ENCODE measurements at regions not wholly inside any gene's neighbourhood (a gene's known extent, or its start where the extent isn't known, plus 50 kb on each side); places are given as distances from the start of the nearest gene placed in this dataset.
"Not testable (repeated sequence)": the region's sequence is repeated elsewhere in the genome, so short reads cannot be mapped to it uniquely, and the experiment has no call there.

DNA sequence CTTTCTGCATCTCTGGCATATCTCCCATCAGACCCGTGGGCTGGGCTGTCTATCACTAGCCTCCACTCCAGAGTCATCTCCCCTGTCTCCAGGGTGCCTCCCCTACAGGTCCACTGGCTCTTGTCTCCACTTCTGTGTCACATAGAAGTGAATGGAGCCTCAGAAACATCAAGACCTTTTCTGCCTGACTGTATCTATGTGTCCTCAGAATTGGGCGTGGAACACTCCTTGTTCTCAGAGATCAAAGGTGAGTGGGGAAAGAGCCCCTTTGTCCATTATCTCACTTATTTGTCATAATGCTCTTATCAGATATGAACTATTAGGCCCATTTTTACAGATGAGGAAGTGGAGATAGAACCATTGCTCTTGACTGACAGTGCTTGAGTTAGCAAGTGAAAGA is 211.0 kb downstream of the CYRIA start:
- DNase-seq: no peak

- DNase-seq: no peak
These were observed 213.5 kb downstream of the CYRIA start for GRCh38 chr2:16452123-16452522.

GRCh38 chr2:16446706-16447105 is 218.9 kb downstream of the CYRIA start:
- no peak for DNase-seq

DNA sequence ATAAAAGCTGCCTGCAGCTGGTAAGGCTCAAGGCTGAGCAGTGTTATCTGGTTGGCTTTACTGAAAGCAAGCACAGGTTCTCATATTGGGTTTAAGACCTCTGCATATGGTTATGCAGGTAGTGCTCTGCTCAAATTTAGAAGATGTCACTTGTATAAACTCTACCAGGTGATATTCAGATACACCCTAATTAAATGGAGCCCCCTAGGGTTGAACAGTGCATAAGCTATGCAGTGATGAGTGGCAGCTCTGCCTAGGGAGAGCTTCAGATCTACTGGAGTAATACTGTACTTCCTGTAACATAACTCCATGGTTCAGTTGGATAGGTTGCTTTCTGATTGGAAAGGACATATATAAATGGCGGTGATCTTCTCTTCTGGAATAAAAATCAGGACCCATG is 222.7 kb downstream of the CYRIA start:
- no peak for DNase-seq

- no peak for DNase-seq
These were observed 224.2 kb downstream of the CYRIA start for GRCh38 chr2:16441431-16441830.

DNA sequence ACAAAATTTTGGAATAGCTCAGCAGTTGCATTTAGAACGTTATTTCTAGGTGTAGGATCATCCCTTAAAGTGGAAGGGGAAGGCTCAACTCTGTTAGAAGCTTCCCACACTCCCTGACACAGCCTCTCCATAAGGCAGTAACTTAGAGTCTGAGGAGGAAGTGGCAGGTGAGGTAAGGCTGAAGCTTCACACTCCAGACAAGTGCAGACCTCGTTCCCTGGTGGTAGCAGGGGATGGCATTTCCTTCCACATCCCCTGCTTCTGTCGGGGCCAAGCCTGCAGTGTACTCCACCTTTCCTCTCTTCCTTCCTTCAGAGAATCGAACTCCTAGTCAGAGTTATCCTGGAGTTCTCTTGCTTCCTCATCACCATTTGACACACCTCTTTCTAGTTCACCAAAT is 224.7 kb downstream of the CYRIA start:
- no peak for DNase-seq

- no peak for DNase-seq
These were observed 226.9 kb downstream of the CYRIA start for GRCh38 chr2:16438613-16439321.

DNA sequence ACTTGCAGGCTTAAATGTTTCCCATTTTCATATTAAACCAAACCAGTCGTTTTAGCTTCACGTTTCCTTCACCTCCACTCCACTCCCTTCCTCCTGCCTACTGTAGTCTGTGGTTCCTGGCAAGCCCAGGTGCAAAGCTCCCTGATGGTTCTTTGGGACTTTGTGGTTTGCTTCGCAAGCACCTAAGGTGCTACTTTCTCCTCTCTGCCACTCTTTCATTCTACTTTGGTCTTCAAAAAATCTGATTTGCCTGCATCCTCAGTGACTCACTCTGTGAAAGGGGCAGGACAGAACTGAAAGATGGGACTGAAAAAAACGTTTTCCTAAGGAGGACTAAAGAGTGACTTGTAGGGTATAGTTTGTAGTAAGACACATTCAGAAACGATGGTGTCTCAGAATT is 228.4 kb downstream of the CYRIA start:
- no peak for DNase-seq

GRCh38 chr2:16434393-16434792 is 231.2 kb downstream of the CYRIA start:
- no peak for DNase-seq

DNA sequence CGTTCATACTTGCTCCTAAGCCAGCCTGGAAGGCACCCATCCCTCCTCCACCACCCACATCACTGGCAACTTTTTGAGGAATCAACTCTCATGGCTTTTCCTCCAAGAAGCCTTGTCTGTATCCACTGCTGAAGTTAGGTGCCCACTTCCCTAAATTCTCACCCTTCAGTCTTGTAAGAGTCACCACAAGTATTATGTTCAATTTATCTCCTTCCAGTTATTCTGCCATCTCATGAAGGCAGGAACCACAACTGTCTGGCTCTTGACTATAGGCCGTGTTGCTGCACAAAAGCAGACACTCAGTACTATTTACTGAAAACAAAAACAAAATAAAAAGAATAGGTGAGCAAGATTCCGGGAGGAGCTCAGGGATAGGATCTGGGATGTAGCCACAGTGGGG is 234.8 kb downstream of the CYRIA start:
- no peak for DNase-seq

DNA sequence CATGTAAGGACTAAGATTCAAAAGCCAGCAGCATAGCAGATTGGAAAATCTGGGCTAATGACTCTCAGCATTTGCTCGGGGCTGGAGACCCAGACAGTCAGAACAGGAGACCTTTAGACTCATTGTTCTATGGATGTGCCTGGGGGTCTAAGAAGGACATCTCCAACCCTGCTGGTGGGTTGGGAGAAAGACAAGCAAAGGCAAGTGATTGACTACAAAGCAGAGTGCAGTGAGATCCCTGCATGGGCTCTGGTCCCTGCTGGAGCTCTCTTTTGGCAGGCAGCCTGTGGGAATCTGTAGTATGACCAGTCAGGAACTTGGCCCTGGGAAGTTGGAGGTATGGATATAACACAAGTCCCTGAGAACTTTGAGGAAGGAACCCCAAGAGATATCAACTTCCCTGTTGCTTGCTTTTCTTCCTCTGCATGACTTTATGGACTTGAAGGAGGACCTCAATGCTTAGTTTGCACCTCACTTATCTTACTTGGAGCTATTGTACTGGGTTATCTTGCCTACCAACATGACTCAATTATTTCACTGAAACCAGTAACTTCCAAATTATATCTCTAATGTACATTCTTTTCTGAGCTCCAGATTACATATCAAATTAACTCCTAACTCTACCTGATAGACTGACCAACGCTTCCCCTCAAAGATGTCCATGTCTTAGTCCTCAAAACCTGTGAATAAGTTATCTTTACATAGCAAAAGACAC is 236.0 kb downstream of the CYRIA start:
- no peak for DNase-seq

GRCh38 chr2:16429002-16429401 is 236.6 kb downstream of the CYRIA start:
- no peak for DNase-seq

- DNase-seq: no peak
These were observed 239.9 kb downstream of the CYRIA start for GRCh38 chr2:16425462-16426336.

DNA sequence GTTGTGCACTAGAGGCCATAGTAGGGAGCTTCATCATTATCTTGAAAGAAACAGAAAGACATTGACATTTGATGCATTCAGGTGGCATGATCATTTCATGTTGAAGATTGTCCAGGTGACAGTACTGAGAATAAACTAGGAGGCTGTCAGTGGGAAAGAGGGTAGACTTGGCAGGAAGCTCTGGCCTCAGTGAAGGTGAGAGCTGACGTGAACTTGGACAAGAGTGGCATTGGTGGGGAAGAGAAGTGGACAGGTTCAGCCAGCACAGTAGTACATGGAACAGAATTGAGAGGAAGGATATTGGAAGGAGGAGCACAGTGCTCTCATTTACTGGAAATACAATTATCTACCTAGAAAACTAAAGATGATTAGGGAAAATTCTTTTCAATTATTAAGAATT is 245.2 kb downstream of the CYRIA start:
- no peak for DNase-seq

DNA sequence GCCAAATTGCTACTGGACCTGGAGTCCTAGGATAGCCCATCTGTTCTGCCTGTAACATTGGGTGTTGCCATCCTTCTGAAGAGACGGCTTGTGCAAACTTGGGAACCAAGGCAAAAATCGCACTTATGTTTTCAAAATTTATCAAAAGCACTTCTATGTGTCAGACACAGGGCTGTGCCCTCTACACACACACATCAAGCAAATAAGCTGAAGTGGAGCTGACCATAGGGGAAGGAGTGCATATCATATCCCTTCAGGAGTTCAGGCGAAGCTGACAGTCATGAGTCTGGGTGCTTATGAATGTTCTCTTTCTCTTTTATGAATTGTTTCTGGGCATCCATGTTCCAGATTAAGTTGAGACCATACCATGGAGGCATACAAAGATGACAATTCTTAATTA is 247.9 kb downstream of the CYRIA start:
- no peak for DNase-seq

DNA sequence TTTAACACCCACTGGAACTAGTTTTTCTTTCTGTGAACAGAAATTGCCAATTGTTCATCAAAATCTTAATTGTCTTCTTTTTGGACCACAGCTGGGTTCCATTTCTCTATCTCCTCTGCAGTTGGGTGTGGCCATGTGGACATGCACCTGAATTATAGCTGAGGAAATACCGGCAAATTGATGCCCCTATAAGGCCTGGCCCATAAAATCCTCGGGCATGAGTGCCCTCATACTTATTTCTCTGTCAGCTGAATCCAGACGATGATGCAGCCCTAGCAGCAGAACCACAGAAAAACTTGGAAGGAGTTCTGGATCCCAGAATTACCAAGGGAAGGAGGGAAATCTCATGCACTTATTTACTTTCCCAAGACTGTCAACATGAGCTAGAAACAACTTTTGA is 249.0 kb downstream of the CYRIA start:
- no peak for DNase-seq

DNA sequence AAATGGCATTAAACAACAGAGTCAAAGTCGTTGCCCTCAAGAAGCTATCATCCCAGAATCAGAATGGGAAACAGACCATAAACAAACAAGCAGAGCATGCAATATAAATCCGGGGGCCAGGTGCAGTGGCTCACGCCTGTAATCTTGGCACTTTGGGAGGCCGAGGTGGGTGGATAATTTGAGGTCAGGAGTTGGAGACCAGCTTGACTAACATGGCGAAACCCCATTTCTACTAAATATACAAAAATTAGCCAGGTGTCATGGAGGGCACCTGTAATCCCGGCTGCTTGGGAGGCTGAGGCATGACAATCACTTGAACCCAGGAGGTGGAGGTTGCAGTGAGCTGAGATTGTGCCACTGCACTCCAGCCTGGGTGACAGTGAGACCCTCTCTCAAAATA is 249.8 kb downstream of the CYRIA start:
- DNase-seq: not testable (repeated sequence)

GRCh38 chr2:16413947-16414346 is 251.7 kb downstream of the CYRIA start:
- DNase-seq: no peak

GRCh38 chr2:16413285-16413684 is 252.3 kb downstream of the CYRIA start:
- no peak for DNase-seq

DNA sequence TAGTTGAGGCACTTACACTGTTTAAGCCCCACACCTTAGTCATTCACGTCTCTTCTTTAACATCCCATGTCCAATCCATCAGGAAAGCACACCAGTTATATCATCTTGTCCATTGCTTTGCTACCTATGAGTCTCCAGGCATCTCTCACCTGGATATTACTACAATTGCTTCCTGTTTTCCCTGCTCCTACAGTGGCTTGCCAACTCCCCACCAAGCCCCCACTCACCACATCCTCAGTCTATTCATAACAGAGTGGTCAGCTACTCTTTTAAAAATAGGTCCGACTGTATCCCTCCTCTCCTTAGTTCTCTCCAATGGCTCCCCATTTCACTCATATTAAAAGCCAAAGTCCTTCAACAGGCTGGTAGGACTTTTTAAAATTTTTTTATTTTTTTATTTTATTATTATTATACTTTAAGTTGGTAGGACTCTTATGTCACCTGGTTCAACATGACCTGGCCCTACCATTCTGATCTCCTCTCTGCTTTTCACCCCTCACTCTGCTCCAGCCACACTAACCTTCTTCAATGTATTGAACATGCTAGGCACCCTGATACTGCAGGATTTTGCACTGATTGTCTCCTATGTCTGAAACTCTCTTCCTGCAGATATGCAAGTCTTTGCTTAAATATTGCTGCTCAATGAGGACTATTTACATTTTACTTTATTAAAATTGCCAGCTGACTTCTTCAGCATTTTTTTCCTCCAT is 253.2 kb downstream of the CYRIA start:
- no peak for DNase-seq

DNA sequence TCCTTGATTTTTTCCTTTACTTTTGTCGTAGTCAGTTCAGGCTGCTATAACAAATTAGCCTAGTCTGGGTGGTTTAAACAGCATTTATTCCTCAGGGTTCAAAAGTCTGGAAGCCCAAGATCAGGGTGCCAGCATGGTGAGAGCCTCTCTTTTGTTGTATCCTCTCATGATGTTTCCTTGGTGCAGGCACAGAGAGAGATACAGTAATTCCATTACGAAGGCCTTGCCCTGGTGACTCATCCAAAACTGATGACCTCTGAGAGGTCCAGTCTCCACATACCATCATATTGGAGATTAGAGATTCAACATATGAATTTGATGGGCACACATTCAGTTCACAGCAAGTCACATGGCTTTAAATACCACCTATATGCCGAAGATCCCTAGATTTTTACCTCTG is 253.8 kb downstream of the CYRIA start:
- DNase-seq: no peak

GRCh38 chr2:16409849-16410248 is 255.8 kb downstream of the CYRIA start:
- no peak for DNase-seq

DNA sequence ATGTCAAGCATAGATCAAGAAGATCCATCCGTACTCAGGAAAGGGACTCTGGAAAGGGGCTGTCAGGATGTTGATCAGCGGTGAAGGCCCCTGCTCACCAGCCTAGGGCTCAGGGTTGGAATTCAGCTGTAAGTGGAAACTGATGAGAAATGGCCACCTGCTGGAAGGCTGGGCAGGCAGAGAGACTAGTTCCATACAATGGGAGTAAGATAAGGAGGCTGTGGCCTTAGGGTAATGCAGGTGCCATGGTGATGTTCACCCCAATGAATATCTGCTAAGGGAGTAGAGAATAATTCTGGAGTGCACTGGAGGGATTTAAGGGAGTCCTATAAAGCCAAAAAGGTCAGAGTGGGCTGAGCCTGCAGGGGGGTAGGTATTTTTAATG is 256.6 kb downstream of the CYRIA start:
- no peak for DNase-seq

All from stimulated activated CD4-positive, alpha-beta T cell treated with anti-CD3 and anti-CD28 coated beads, Interleukin-2, amount 100 ng/mL, for 24 hours (primary cell).